M059J (cell line): ENCODE measurements at regions not wholly inside any gene's neighbourhood (a gene's known extent, or its start where the extent isn't known, plus 50 kb on each side); places are given as distances from the start of the nearest gene placed in this dataset.

ENCODE experiments used
- DNase-seq: peaks from one replicate; pipeline ENCODE4 v3.0.0-alpha.2; 2012; ENCODE audit warnings: low read depth

DNA sequence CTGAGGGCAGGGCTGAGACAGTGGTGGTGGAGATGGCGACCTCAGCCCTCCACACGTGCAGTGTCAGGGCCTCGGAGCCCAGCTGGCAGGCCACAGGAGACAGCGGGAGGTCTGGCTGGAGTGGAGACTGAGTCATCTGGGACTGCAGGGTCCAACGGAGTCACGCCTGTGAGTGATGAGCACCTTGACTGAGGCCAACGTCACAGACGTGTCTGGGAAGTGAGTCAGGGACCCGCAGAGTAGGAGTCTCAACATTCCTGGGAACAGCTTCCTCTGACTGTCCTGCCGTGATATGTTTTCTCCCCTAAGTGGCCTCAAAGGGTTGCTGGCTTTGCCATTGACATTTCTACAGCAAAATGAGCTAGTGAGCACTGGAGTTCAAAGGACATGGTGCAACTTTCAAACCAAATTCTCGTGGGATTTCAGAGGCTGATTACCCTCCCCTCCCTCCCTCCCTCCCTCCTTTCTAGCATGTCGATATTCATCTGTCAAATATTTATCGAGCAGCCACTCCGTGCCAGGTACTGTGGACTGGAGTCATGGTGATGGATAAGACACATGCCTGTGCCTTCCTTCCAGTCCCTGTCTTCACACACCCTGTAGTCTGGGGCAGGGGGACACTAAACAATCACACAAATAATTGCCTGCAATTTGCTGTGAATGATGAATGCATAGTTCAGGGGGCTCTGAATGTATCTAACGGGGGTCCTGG, 53.3 kb upstream of the AMOTL2 start:
- DNase-seq = peak; percentile 100

DNA sequence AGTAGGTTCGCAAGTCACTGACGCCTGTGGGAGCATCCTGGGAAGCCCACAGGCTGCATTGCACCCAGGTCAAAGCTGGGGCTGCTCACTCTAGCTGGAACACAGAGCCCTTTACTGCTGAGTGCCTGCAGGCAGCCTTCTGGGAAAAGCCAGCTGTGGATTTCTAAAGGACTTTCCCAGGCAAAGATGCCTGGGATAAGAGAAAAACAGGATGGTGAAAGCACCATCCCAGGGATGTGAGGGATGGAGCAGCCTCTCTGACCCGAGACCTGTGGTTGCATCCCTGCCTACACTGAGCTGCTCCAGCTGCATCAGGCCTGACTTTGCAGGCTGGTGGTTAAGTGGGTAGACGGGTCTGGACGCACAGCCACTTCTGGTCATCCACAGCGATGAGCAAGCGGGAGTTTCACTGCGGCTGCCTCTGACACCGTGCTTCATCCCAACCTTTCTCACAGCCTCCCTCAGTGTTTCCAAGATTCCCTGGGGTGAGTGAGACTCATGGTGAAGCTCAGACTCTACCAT, 52.5 kb upstream of the AMOTL2 start:
- peak; percentile 78 for DNase-seq

DNA sequence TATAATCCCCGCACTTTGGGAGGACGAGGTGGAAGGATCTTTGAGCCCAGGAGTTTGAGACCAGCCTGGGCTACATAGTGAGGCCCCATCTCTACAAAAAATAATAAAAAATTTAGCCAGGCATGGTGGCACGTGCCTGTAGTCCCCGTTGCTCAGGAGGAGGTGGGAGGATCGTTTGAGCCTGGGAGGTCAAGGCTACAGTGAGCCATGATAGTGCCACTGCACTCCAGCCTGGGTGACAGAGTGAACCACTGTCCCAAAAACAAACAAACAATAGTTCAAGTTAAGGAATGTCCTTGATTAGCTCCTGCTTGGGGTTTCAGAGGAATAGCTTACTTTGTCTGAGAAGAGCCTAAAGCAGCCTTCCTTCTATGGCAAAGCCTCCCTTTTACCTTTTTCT, 51.7 kb upstream of the AMOTL2 start:
- DNase-seq = no peak
